Esophagus muscularis mucosa (tissue), 4 donors: ENCODE measurements at regions not wholly inside any gene's neighbourhood (a gene's known extent, or its start where the extent isn't known, plus 50 kb on each side); places are given as distances from the start of the nearest gene placed in this dataset.

Experiments used
- DNase-seq: peaks from one replicate; pipeline ENCODE4 v3.0.0-alpha.2; 2017; ENCODE audit errors: extremely low spot score
- H3K27ac ChIP-seq, 4 donors: fragments of 200-600 bp; sonication (generic); replicated peaks in 1 of 4; 1 replicate in 3 of 4; 2 replicates in 1 of 4; pipeline ENCODE4 v1.5.1; 2016 to 2019; ENCODE audit warnings: mild to moderate bottlenecking in 1 of 4
- H3K27me3 ChIP-seq, 4 donors: fragments of 200-600 bp; sonication (generic); one replicate each; pipeline versions ENCODE4 v1.5.1 to v1.6.0; 2016 to 2019
- H3K36me3 ChIP-seq, 4 donors: fragments of 200-600 bp; sonication (generic); one replicate each; pipeline ENCODE4 v1.5.1; 2016 to 2019
- H3K4me1 ChIP-seq, 4 donors: fragments of 200-600 bp; sonication (generic); one replicate each; pipeline ENCODE4 v1.5.1; 2016 to 2019
- H3K4me3 ChIP-seq, 4 donors: fragments of 200-600 bp; sonication (generic); 1 replicate in 2 of 4; 2 replicates in 2 of 4; pipeline ENCODE4 v1.5.1; 2016 to 2019; ENCODE audit warnings: mild to moderate bottlenecking in 4 of 4, moderate library complexity in 1 of 4
- H3K9me3 ChIP-seq, 4 donors: fragments of 200-600 bp; sonication (generic); 1 replicate in 3 of 4; 2 replicates in 1 of 4; pipeline ENCODE4 v1.5.1; 2016 to 2019
- EP300 ChIP-seq: sonication (generic); formaldehyde crosslinking; IDR thresholded peaks from one replicate; pipeline ENCODE4 v1.6.1; 2017; ENCODE audit warnings: antibody characterized with exemption
- POLR2A ChIP-seq: fragments of 450-650 bp; IDR thresholded peaks from one replicate; pipeline ENCODE4 v1.6.1; 2017; ENCODE audit warnings: antibody characterized with exemption, moderate library complexity, mild to moderate bottlenecking, low read depth
- POLR2AphosphoS5 ChIP-seq, 2 donors: sonication (generic); formaldehyde crosslinking; IDR thresholded peaks; one replicate each; pipeline ENCODE4 v1.6.1; 2017; ENCODE audit warnings: antibody characterized with exemption in 2 of 2
- WGBS: methylation state at CpG from one replicate; pipeline ENCODE4 v1.1.5; 2018; 5-methylcytosine and 5-hydroxymethylcytosine counted together
- intact Hi-C: fragments of 100-400 bp; cut with DNase I; formaldehyde crosslinking; loops from one replicate; pipeline ENCODE4 v1.15.1; 2023
- TF ChIP-seq, protein P1 (sequence below), 3 experiments: fragments of 200-600 bp in 2 of 3; fragments of 450-650 bp in 1 of 3; sonication (generic) in 2 of 3; IDR thresholded peaks; one replicate each; pipeline ENCODE4 v1.5.1; 2017 to 2019; ENCODE audit warnings: antibody characterized with exemption in 3 of 3, mild to moderate bottlenecking in 2 of 3, moderate library complexity in 1 of 3

DNA sequence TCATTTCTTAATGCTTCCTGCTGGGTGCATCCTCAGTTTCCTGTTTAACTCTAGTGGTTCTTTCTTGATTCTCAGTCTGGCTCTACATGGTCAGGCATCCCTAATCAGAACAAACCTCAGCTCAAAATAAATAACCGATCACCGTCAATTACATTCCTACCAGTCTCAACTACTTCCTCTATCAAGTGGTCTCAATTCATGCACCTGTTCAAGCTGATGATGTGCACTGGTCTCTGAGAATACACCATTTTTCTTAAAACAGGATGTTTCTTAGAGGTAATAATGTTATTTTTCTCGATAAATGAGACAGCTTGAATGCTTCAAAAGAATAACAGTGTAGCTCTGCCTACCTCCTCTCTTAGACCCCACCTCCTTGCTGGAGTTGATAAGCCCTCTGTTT lies 420.9 kb downstream of the SOCS6 start:
- DNase-seq: no peak
- WGBS: 79% methylated on average over 3 of the region's 3 CpGs

DNA sequence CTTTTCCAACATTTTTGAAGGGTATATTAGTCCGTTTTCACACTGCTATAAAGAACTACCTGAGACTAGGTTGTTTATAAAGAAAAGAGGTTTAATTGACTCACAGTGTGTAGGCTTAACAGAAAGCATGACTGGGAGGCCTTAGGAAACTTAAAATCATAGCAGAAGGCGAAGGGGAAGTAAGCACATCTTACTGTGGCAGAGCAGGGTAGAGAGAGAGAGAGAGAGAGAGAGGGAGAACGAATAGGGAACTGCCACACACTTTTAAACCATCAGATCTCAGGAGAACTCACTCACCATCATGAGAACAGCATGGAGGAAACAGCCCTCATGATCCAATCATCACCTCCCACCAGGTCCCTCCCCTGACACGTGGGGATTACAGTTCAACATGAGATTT lies 420.3 kb downstream of the SOCS6 start:
- TF ChIP-seq POLR2A (no peak), POLR2AphosphoS5 (IDR thresholded peaks at IDR 0.05) (no peak), EP300 (no peak)
- TF ChIP-seq, protein P1, sequence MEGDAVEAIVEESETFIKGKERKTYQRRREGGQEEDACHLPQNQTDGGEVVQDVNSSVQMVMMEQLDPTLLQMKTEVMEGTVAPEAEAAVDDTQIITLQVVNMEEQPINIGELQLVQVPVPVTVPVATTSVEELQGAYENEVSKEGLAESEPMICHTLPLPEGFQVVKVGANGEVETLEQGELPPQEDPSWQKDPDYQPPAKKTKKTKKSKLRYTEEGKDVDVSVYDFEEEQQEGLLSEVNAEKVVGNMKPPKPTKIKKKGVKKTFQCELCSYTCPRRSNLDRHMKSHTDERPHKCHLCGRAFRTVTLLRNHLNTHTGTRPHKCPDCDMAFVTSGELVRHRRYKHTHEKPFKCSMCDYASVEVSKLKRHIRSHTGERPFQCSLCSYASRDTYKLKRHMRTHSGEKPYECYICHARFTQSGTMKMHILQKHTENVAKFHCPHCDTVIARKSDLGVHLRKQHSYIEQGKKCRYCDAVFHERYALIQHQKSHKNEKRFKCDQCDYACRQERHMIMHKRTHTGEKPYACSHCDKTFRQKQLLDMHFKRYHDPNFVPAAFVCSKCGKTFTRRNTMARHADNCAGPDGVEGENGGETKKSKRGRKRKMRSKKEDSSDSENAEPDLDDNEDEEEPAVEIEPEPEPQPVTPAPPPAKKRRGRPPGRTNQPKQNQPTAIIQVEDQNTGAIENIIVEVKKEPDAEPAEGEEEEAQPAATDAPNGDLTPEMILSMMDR (IDR thresholded peaks at IDR 0.05): no peak
- Histone ChIP-seq H3K4me3 (no peak overlapping the region), H3K27me3 (no peaks in the 10 kb centered on the region), H3K27ac (no peak overlapping the region), H3K9me3 (no peaks in the 10 kb centered on the region), H3K36me3 (no peaks in the 10 kb centered on the region), H3K4me1 (no peaks in the 10 kb centered on the region)
- intact Hi-C loops: no loop called here
- no peak for DNase-seq
- 47% methylated on average over 4 of the region's 4 CpGs for WGBS

More for the DNA sequence above, 420.9 kb downstream of the SOCS6 start:
- Histone ChIP-seq H3K36me3 (no peaks in the 10 kb centered on the region), H3K4me1 (no peaks in the 10 kb centered on the region), H3K4me3 (no peak overlapping the region), H3K27me3 (no peaks in the 10 kb centered on the region), H3K27ac (no peak overlapping the region), H3K9me3 (no peaks in the 10 kb centered on the region)
- intact Hi-C loops: no loop called here
- TF ChIP-seq POLR2AphosphoS5 (IDR thresholded peaks at IDR 0.05) (no peak), EP300 (no peak), POLR2A (no peak)
- TF ChIP-seq, protein P1 (IDR thresholded peaks at IDR 0.05): no peak

DNA sequence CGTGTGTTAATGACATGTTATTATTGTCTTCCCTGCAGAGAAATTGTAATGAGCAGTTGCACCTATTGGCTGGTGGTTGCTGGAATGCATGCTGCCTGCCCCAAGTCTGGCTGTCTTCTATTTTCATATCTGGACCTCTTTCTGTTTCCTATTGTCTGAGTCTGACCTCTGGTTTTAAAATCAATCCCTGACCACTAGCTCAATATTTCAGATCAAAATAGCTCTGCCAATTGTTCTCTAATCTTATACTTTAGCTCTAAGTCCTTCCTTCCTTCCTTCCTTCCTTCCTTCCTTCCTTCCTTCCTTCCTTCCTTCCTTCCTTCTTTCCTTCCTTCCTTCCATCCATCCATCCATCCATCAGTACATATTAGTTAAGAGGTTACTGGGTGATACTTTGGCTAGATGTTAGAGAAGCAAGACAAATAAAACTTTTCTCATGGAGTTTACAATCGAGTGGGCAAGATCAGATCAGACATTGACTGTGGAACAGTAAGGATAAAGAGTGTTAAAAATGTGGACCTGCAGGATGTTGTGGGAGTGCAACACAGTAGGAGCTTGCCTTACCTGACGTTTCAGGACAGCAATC lies 417.1 kb downstream of the SOCS6 start:
- no peaks in the 10 kb centered on the region for H3K36me3 ChIP-seq
- no peaks in the 10 kb centered on the region for H3K27me3 ChIP-seq
- no peak overlapping the region for H3K4me3 ChIP-seq
- H3K27ac ChIP-seq: no peak overlapping the region
- no peak for TF ChIP-seq POLR2A
- TF ChIP-seq EP300: no peak
- TF ChIP-seq, protein P1 (IDR thresholded peaks at IDR 0.05): no peak
- TF ChIP-seq POLR2AphosphoS5 (IDR thresholded peaks at IDR 0.05): no peak
- no peaks in the 10 kb centered on the region for H3K9me3 ChIP-seq
- intact Hi-C loops: no loop called here
- 64% methylated on average over 3 of the region's 3 CpGs for WGBS
- H3K4me1 ChIP-seq: no peaks in the 10 kb centered on the region
- DNase-seq: no peak

DNA sequence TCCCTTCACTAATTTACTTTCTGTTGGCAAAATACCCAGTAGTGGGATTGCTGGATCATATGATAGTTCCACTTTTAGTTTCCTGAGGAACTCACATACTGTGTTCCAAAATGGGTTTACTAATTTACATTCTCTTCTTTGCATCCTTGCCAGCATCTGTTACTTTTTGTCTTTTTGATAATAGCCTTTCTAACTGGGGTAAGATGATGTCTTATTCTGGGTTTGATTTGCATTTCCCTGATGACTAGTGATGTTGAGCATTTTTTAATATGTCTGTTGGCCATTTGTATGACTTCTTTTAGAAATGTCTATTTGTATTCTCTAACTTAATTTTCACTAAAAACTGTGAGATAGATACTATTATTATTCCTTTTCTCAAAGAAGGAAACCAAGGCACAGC lies 411.7 kb downstream of the SOCS6 start:
- H3K36me3 ChIP-seq: no peaks in the 10 kb centered on the region
- intact Hi-C loops: no loop called here
- H3K27ac ChIP-seq: no peak overlapping the region
- no peak for DNase-seq
- H3K27me3 ChIP-seq: no peaks in the 10 kb centered on the region
- no peaks in the 10 kb centered on the region for H3K4me1 ChIP-seq
- H3K9me3 ChIP-seq: peaks cover 0 to 3% (median 0%) of the 10 kb centered on the region in 4 donors
- TF ChIP-seq POLR2A: no peak
- TF ChIP-seq, protein P1 (IDR thresholded peaks at IDR 0.05): no peak
- no peak for TF ChIP-seq EP300
- TF ChIP-seq POLR2AphosphoS5 (IDR thresholded peaks at IDR 0.05): no peak
- H3K4me3 ChIP-seq: no peak overlapping the region

DNA sequence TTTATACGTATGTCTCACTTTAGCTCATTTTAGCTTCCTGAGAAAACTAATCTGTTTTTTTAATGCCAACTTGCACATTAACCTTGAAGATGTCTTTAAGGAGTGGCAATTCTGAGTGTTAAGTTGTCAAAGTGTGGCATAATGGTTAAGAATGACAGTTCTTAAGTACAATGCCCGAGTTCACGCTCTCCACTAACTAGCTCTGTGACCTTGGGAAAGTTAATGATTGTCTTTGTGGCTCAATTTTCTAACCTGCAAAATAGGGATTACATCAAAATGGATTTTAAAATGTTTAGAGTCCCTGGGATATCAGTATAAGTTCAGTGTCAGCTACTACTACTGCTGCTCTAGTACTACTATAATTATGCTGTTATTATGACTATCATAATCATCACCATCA lies 409.7 kb downstream of the SOCS6 start:
- no peak for TF ChIP-seq POLR2AphosphoS5 (IDR thresholded peaks at IDR 0.05)
- TF ChIP-seq EP300: no peak
- TF ChIP-seq POLR2A: no peak
- no peak overlapping the region for H3K27ac ChIP-seq
- H3K27me3 ChIP-seq: no peaks in the 10 kb centered on the region
- no peaks in the 10 kb centered on the region for H3K4me1 ChIP-seq
- intact Hi-C loops: no loop called here
- peaks cover 0 to 4% (median 2%) of the 10 kb centered on the region in 4 donors for H3K9me3 ChIP-seq
- no peak overlapping the region for H3K4me3 ChIP-seq
- no peaks in the 10 kb centered on the region for H3K36me3 ChIP-seq
- DNase-seq: no peak
- 88% methylated on average over 3 of the region's 3 CpGs for WGBS
